ENCODE measurements at regions not wholly inside any gene's neighbourhood (a gene's known extent, or its start where the extent isn't known, plus 50 kb on each side); places are given as distances from the start of the nearest gene placed in this dataset.

DNA sequence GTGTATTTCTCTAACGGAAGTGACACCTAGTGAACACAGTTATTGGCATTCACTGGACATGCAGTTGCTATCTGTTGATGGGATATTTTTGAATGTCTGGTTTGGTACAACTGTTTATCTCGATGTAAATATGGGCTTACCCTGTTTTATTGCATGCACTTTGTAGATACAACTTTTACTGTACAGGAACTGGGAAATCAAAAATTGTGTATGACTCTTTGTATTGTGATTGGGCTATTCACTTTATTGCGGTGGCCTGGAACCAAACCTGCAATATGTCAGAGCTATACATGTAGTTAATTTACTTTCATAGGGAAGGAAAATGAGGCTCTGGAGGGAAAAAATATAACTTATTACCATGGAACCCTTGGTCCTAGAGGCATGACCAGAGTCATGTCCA lies 380.7 kb upstream of the KIRREL3 start:
- TF ChIP-seq, protein P1, sequence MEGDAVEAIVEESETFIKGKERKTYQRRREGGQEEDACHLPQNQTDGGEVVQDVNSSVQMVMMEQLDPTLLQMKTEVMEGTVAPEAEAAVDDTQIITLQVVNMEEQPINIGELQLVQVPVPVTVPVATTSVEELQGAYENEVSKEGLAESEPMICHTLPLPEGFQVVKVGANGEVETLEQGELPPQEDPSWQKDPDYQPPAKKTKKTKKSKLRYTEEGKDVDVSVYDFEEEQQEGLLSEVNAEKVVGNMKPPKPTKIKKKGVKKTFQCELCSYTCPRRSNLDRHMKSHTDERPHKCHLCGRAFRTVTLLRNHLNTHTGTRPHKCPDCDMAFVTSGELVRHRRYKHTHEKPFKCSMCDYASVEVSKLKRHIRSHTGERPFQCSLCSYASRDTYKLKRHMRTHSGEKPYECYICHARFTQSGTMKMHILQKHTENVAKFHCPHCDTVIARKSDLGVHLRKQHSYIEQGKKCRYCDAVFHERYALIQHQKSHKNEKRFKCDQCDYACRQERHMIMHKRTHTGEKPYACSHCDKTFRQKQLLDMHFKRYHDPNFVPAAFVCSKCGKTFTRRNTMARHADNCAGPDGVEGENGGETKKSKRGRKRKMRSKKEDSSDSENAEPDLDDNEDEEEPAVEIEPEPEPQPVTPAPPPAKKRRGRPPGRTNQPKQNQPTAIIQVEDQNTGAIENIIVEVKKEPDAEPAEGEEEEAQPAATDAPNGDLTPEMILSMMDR (IDR thresholded peaks at IDR 0.05; ENCODE audit: insufficient read depth, low read depth, low read length) = no peak
- TF ChIP-seq EZH2 (IDR thresholded peaks at IDR 0.05; ENCODE audit: insufficient read depth, low read length) = no peak

Measured in astrocyte (in vitro differentiated cells and primary cell).